ENCODE measurements at regions not wholly inside any gene's neighbourhood (a gene's known extent, or its start where the extent isn't known, plus 50 kb on each side); places are given as distances from the start of the nearest gene placed in this dataset.

GRCh38 chr18:78207942-78208341 lies 771.7 kb upstream of the SALL3 start:
- no peak overlapping the region for H3K4me3 ChIP-seq
- intact Hi-C loops (cut with DNase I): no loop called here
- WGBS, 2 donors: 65 to 71% methylated on average over 10 of the region's 10 CpGs
- H3K27ac ChIP-seq: no peak overlapping the region
- H3K27me3 ChIP-seq: no peaks in the 10 kb centered on the region
- no peaks in the 10 kb centered on the region for H3K36me3 ChIP-seq
- no peak for TF ChIP-seq CTCF (IDR thresholded peaks at IDR 0.05)
- TF ChIP-seq POLR2A (IDR thresholded peaks at IDR 0.05): no peak
- no peak for TF ChIP-seq POLR2AphosphoS5 (IDR thresholded peaks at IDR 0.05)
- no peak for TF ChIP-seq EP300 (IDR thresholded peaks at IDR 0.05)
- no peaks in the 10 kb centered on the region for H3K9me3 ChIP-seq
- H3K4me1 ChIP-seq: no peaks in the 10 kb centered on the region
- DNase-seq: no peak

GRCh38 chr18:78208461-78208860 lies 771.2 kb upstream of the SALL3 start:
- H3K4me3 ChIP-seq: no peak overlapping the region
- no peak for TF ChIP-seq EP300 (IDR thresholded peaks at IDR 0.05)
- no peak for TF ChIP-seq POLR2AphosphoS5 (IDR thresholded peaks at IDR 0.05)
- no peak for TF ChIP-seq POLR2A (IDR thresholded peaks at IDR 0.05)
- TF ChIP-seq CTCF (IDR thresholded peaks at IDR 0.05): no peak
- no peaks in the 10 kb centered on the region for H3K4me1 ChIP-seq
- no peak overlapping the region for H3K27ac ChIP-seq
- H3K36me3 ChIP-seq: no peaks in the 10 kb centered on the region
- intact Hi-C loops (cut with DNase I): no loop called here
- DNase-seq: no peak
- no peaks in the 10 kb centered on the region for H3K27me3 ChIP-seq
- H3K9me3 ChIP-seq: no peaks in the 10 kb centered on the region
- 30 to 52% methylated on average over 2 of the region's 2 CpGs for WGBS, 2 donors

GRCh38 chr18:78213361-78213994 lies 766.1 kb upstream of the SALL3 start:
- 84 to 87% methylated on average over 15 of the region's 15 CpGs for WGBS, 2 donors
- intact Hi-C loops (cut with DNase I): no loop called here
- Histone ChIP-seq H3K27me3 (no peaks in the 10 kb centered on the region), H3K27ac (no peak overlapping the region), H3K4me1 (no peaks in the 10 kb centered on the region), H3K36me3 (no peaks in the 10 kb centered on the region), H3K9me3 (no peaks in the 10 kb centered on the region), H3K4me3 (no peak overlapping the region)
- no peak for DNase-seq
- no peak for TF ChIP-seq POLR2AphosphoS5 (IDR thresholded peaks at IDR 0.05)
- no peak for TF ChIP-seq EP300 (IDR thresholded peaks at IDR 0.05)
- no peak for TF ChIP-seq POLR2A (IDR thresholded peaks at IDR 0.05)
- TF ChIP-seq CTCF (IDR thresholded peaks at IDR 0.05): no peak

GRCh38 chr18:78221496-78221895 lies 758.1 kb upstream of the SALL3 start:
- intact Hi-C loops (cut with DNase I): no loop called here
- Histone ChIP-seq H3K4me1 (no peaks in the 10 kb centered on the region), H3K4me3 (no peak overlapping the region), H3K27ac (no peak overlapping the region), H3K27me3 (no peaks in the 10 kb centered on the region), H3K9me3 (peaks cover 0 to 3% (median 0%) of the 10 kb centered on the region in 4 donors), H3K36me3 (no peaks in the 10 kb centered on the region)
- WGBS, 2 donors: 44 to 77% methylated on average over 10 of the region's 10 CpGs
- DNase-seq: no peak
- TF ChIP-seq CTCF (IDR thresholded peaks at IDR 0.05) (no peak), EP300 (IDR thresholded peaks at IDR 0.05) (no peak), POLR2A (IDR thresholded peaks at IDR 0.05) (no peak)

GRCh38 chr18:78228974-78229373 lies 750.6 kb upstream of the SALL3 start:
- no peaks in the 10 kb centered on the region for H3K4me1 ChIP-seq
- peaks cover 0 to 4% (median 0%) of the 10 kb centered on the region in 4 donors for H3K9me3 ChIP-seq
- intact Hi-C loops (cut with DNase I): no loop called here
- WGBS, 2 donors: 63 to 81% methylated on average over 19 of the region's 19 CpGs
- no peak overlapping the region for H3K27ac ChIP-seq
- H3K4me3 ChIP-seq: no peak overlapping the region
- H3K27me3 ChIP-seq: peaks cover 0 to 3% (median 0%) of the 10 kb centered on the region in 3 donors
- no peaks in the 10 kb centered on the region for H3K36me3 ChIP-seq
- no peak for TF ChIP-seq POLR2AphosphoS5 (IDR thresholded peaks at IDR 0.05)
- TF ChIP-seq EP300 (IDR thresholded peaks at IDR 0.05): no peak
- no peak for TF ChIP-seq POLR2A (IDR thresholded peaks at IDR 0.05)
- no peak for TF ChIP-seq CTCF (IDR thresholded peaks at IDR 0.05)
- DNase-seq: no peak

Measured in sigmoid colon (tissue), 6 donors.